HepG2 (cell line): ENCODE measurements at regions not wholly inside any gene's neighbourhood (a gene's known extent, or its start where the extent isn't known, plus 50 kb on each side); places are given as distances from the start of the nearest gene placed in this dataset.

Source experiments
- CBX5 ChIP-seq: sonication (generic); formaldehyde crosslinking; IDR thresholded peaks from 2 replicates; pipeline ENCODE4 v1.4.0; 2020; ENCODE audit warnings: missing genetic modification reagents, borderline replicate concordance
- EP300 ChIP-seq, 3 experiments: sonication (generic) in 1 of 3; formaldehyde crosslinking in 1 of 3; IDR thresholded peaks; 2 replicates each; pipeline versions ENCODE4 v1.5.1 to v1.6.1; 2011 to 2020; ENCODE audit warnings: low read depth in 2 of 3, low read length in 2 of 3, borderline replicate concordance in 1 of 3, improper control_type of control experiment in 1 of 3, mild to moderate bottlenecking in 1 of 3, missing genetic modification reagents in 1 of 3, moderate library complexity in 1 of 3
- MXD1 ChIP-seq: sonication (generic); formaldehyde crosslinking; IDR thresholded peaks from 2 replicates; pipeline ENCODE4 v1.4.0; 2020; ENCODE audit warnings: mild to moderate bottlenecking, missing genetic modification reagents
- POLR2A ChIP-seq, 2 experiments: IDR thresholded peaks; 2 replicates each; pipeline ENCODE4 v1.6.1; 2011; ENCODE audit warnings: low read depth in 2 of 2, low read length in 2 of 2, mild to moderate bottlenecking in 1 of 2, moderate library complexity in 1 of 2; ENCODE audit not compliant: insufficient read depth in 1 of 2
- REST ChIP-seq, 2 experiments: IDR thresholded peaks; 2 replicates each; pipeline ENCODE4 v1.6.1; 2011 to 2012; ENCODE audit warnings: low read length in 2 of 2, borderline replicate concordance in 1 of 2, low read depth in 1 of 2, mild to moderate bottlenecking in 1 of 2, moderate library complexity in 1 of 2
- ZBTB8A ChIP-seq: sonication (generic); formaldehyde crosslinking; IDR thresholded peaks from 2 replicates; pipeline ENCODE4 v1.4.0; 2020; ENCODE audit warnings: mild to moderate bottlenecking, low read depth, missing genetic modification reagents, borderline replicate concordance
- ZFP36 ChIP-seq: fragments of 150-350 bp; IDR thresholded peaks from 2 replicates; pipeline ENCODE4 v1.6.1; 2018; ENCODE audit warnings: borderline replicate concordance, low read length, low read depth; ENCODE audit not compliant: partially characterized antibody
- ZNF614 ChIP-seq: IDR thresholded peaks from 2 replicates; pipeline ENCODE4 v1.6.1; 2018; ENCODE audit warnings: missing biosample characterization, missing genetic modification reagents, inconsistent platforms, borderline replicate concordance

GRCh38 chr11:115051938-115052590 is 373.7 kb downstream of the NXPE2 start:
- no peak for TF ChIP-seq ZFP36
- no peak for TF ChIP-seq MXD1
- TF ChIP-seq ZBTB8A (CRISPR knock-in tag) = no peak
- TF ChIP-seq POLR2A (IDR thresholded peaks at IDR 0.05; ENCODE audit: insufficient read depth in 1 of 2, low read depth in 2 of 2, low read length in 2 of 2) = no peak
- TF ChIP-seq ZNF614 (CRISPR knock-in tag) = no peak
- no peak for TF ChIP-seq EP300 (IDR thresholded peaks at IDR 0.05; ENCODE audit: low read depth in 2 of 2, low read length in 2 of 2)
- TF ChIP-seq EP300 (CRISPR knock-in tag; IDR thresholded peaks at IDR 0.05; ENCODE audit: borderline replicate concordance) = no peak
- TF ChIP-seq CBX5 (CRISPR knock-in tag) = no peak
- TF ChIP-seq REST (IDR thresholded peaks at IDR 0.05; ENCODE audit: borderline replicate concordance in 1 of 2, low read depth in 1 of 2, low read length in 2 of 2) = no peak
